Tibial nerve (tissue), 4 donors: ENCODE measurements at regions not wholly inside any gene's neighbourhood (a gene's known extent, or its start where the extent isn't known, plus 50 kb on each side); places are given as distances from the start of the nearest gene placed in this dataset.

Source experiments
- DNase-seq, 2 donors: peaks; one replicate each; pipeline ENCODE4 v3.0.0-alpha.2; 2019; ENCODE audit warnings: low spot score in 2 of 2
- H3K27ac ChIP-seq, 4 donors: fragments of 200-600 bp; sonication (generic) in 3 of 4; one replicate each; pipeline ENCODE4 v1.5.1; 2017 to 2019; ENCODE audit warnings: mild to moderate bottlenecking in 1 of 4
- H3K27me3 ChIP-seq, 2 donors: fragments of 200-600 bp; sonication (generic) in 1 of 2; one replicate each; pipeline versions ENCODE4 v1.5.1 to v1.6.0; 2017 to 2019
- H3K36me3 ChIP-seq, 3 donors: fragments of 200-600 bp; sonication (generic); one replicate each; pipeline ENCODE4 v1.5.1; 2018 to 2019
- H3K4me1 ChIP-seq, 4 donors: fragments of 200-600 bp; sonication (generic) in 3 of 4; one replicate each; pipeline ENCODE4 v1.5.1; 2017 to 2019
- H3K4me3 ChIP-seq, 4 donors: fragments of 200-600 bp; sonication (generic) in 3 of 4; one replicate each; pipeline ENCODE4 v1.5.1; 2017 to 2019; ENCODE audit warnings: mild to moderate bottlenecking in 1 of 4, moderate library complexity in 1 of 4
- H3K9me3 ChIP-seq, 4 donors: fragments of 200-600 bp; sonication (generic) in 3 of 4; one replicate each; pipeline ENCODE4 v1.5.1; 2017 to 2019
- CTCF ChIP-seq, 5 experiments: fragments of 200-600 bp in 3 of 5; fragments of 450-650 bp in 2 of 5; sonication (generic) in 3 of 5; IDR thresholded peaks; one replicate each; pipeline ENCODE4 v1.5.1; 2016 to 2019; ENCODE audit warnings: antibody characterized with exemption in 5 of 5, mild to moderate bottlenecking in 3 of 5, moderate library complexity in 2 of 5
- EP300 ChIP-seq, 2 donors: sonication (generic); formaldehyde crosslinking; IDR thresholded peaks; one replicate each; pipeline ENCODE4 v1.6.1; 2017; ENCODE audit warnings: antibody characterized with exemption in 2 of 2, mild to moderate bottlenecking in 1 of 2
- POLR2A ChIP-seq, 2 donors: fragments of 450-650 bp; IDR thresholded peaks; one replicate each; pipeline ENCODE4 v1.6.1; 2017; ENCODE audit warnings: antibody characterized with exemption in 2 of 2, mild to moderate bottlenecking in 2 of 2, moderate library complexity in 2 of 2
- WGBS, 2 donors: methylation state at CpG; one replicate each; pipeline ENCODE4 v1.1.5; 2018; 5-methylcytosine and 5-hydroxymethylcytosine counted together

DNA sequence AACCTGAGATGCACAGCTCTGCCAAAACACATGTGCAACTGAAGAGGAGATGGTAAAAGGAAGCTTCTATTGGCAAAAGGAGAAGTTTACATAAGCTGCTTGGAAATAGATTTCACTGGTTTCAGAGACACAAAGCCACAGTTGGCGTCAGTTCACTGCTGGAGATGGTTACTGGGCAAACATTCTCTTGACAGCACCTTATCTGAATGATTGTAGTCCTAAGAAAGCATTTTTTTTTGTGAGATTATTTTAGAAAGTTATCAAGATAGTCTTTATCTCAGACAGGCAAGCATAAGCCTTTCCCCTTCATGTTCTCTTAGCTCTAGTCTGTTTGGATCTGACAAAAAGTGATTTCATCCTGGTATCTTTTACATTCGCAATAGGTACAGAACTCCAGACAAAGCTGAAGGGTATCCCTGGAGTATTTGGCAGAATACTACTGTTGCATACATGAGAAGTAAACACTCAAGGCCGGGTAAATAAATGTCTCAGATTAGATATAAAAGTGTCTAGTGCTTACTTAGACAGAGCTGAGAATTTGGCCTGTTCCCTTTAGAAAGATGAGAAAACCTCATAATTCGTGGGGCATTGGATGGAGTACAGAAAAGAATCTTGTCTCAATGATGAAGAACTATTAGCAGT lies 1668.0 kb upstream of the NUDT12 start:
- no peak for DNase-seq
- TF ChIP-seq POLR2A (IDR thresholded peaks at IDR 0.05), result no peak
- TF ChIP-seq EP300 (IDR thresholded peaks at IDR 0.05), result no peak
- TF ChIP-seq CTCF (IDR thresholded peaks at IDR 0.05), result no peak
- no peaks in the 10 kb centered on the region for H3K9me3 ChIP-seq
- H3K4me3 ChIP-seq, result no peak overlapping the region
- H3K4me1 ChIP-seq, result no peaks in the 10 kb centered on the region
- no peaks in the 10 kb centered on the region for H3K27me3 ChIP-seq
- 82 to 83% methylated on average over 4 of the region's 4 CpGs for WGBS, 2 donors
- no peak overlapping the region for H3K27ac ChIP-seq
- H3K36me3 ChIP-seq, result no peaks in the 10 kb centered on the region

DNA sequence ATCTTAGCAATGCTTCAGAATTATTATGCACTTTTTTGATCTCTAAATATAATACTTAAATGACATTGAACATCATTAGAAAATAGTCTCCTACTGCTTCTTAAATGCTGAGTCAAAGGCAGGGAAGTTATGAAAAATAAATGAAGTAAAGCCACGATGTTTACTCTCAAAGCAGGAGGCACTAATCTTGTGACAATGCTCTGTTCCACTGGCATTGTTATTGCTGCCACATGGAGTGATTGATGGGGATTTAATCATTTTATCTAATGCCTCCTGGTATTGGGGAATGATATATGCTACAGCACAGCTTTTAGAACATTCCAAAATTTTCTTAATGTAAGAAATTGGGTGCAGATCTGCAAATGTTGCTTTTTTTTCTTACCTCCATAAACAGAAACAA lies 1655.4 kb upstream of the NUDT12 start:
- TF ChIP-seq CTCF (IDR thresholded peaks at IDR 0.05) (no peak), POLR2A (IDR thresholded peaks at IDR 0.05) (no peak), EP300 (IDR thresholded peaks at IDR 0.05) (no peak)
- no peak for DNase-seq
- H3K27me3 ChIP-seq, result no peaks in the 10 kb centered on the region
- 32 to 54% methylated on average over 1 of the region's 1 CpG for WGBS, 2 donors
- no peak overlapping the region for H3K4me3 ChIP-seq
- no peaks in the 10 kb centered on the region for H3K36me3 ChIP-seq
- no peak overlapping the region for H3K27ac ChIP-seq
- no peaks in the 10 kb centered on the region for H3K4me1 ChIP-seq
- H3K9me3 ChIP-seq, result peaks cover 0 to 8% (median 0%) of the 10 kb centered on the region in 4 donors

- Histone ChIP-seq H3K4me1 (no peaks in the 10 kb centered on the region), H3K4me3 (no peak overlapping the region), H3K9me3 (no peaks in the 10 kb centered on the region), H3K27me3 (no peaks in the 10 kb centered on the region), H3K27ac (no peak overlapping the region), H3K36me3 (no peaks in the 10 kb centered on the region)
- no peak for DNase-seq
- TF ChIP-seq POLR2A (IDR thresholded peaks at IDR 0.05) (no peak), EP300 (IDR thresholded peaks at IDR 0.05) (no peak), CTCF (IDR thresholded peaks at IDR 0.05) (no peak)
Measured at GRCh38 chr5:105213078-105213477, 1650.5 kb upstream of the NUDT12 start.

DNA sequence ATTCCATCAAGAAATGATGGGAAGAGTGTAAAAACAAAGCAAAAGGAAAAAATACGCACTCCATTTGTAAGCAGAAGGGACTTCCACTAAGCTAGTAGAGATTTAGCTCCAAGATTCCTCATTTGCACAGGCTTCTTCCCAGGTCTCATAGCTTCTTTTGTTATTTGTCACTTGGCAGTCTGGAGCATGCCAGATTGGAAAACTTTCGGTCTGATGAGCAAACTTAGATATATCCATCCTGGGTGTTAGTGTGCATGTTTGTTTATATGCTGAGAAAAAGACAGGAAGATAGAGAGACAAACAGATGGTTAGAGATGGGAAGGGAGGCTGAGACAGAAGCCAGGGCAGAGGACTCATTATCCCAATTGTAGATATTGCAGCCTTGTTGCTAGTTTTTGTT lies 1644.5 kb upstream of the NUDT12 start:
- no peaks in the 10 kb centered on the region for H3K9me3 ChIP-seq
- no peak for DNase-seq
- H3K27me3 ChIP-seq, result no peaks in the 10 kb centered on the region
- WGBS, 2 donors, result 73 to 86% methylated on average over 2 of the region's 2 CpGs
- H3K36me3 ChIP-seq, result no peaks in the 10 kb centered on the region
- H3K4me3 ChIP-seq, result no peak overlapping the region
- H3K4me1 ChIP-seq, result no peaks in the 10 kb centered on the region
- TF ChIP-seq CTCF (IDR thresholded peaks at IDR 0.05) (no peak), EP300 (IDR thresholded peaks at IDR 0.05) (no peak), POLR2A (IDR thresholded peaks at IDR 0.05) (no peak)
- no peak overlapping the region for H3K27ac ChIP-seq

DNA sequence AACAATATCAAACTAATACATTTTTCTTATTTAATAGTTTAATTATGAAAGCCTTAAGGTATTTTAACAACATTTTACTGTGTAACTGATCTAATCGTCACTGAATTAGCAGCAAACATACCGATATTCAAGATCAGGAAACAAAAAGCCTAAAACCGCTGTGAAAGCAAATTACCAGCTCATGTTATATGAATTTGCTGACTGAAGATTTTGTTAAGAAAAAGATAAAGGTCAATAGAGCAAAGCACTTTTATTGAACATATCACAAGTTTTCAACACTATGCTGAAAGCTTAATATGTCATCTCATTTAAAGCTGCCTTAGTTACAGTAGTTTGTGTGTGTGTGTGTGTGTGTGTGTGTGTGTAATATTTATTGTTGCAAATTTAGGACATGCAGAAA lies 1634.9 kb upstream of the NUDT12 start:
- Histone ChIP-seq H3K27me3 (no peaks in the 10 kb centered on the region), H3K9me3 (peaks cover 0 to 11% (median 0%) of the 10 kb centered on the region in 4 donors), H3K4me1 (no peaks in the 10 kb centered on the region), H3K27ac (no peak overlapping the region), H3K4me3 (no peak overlapping the region), H3K36me3 (no peaks in the 10 kb centered on the region)
- 64 to 68% methylated on average over 3 of the region's 3 CpGs for WGBS, 2 donors
- DNase-seq, result no peak
- TF ChIP-seq EP300 (IDR thresholded peaks at IDR 0.05), result no peak
- TF ChIP-seq POLR2A (IDR thresholded peaks at IDR 0.05), result no peak
- no peak for TF ChIP-seq CTCF (IDR thresholded peaks at IDR 0.05)
